ENCODE measurements at regions not wholly inside any gene's neighbourhood (a gene's known extent, or its start where the extent isn't known, plus 50 kb on each side); places are given as distances from the start of the nearest gene placed in this dataset.

DNA sequence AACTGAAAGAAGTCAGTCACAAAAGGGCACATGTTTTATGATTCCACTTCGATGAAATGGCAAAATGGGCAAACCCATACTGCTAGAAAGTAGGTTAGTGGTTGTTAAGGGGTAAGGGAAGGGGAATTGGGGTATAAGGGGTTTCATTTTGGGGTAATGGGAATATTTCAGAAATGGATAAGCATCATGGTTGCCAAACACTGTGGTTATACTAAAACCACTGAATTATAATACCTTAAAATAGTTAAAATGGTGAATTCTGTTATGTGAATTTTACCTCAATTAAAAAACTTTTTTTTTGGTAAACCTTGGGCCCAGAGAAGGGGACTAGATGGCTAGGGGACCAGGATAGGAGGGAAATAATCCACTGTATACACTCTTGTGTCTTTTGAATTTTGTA, 52.3 kb upstream of the BHLHE40 start:
- Mint-ChIP-seq H3K36me3 (ENCODE audit: low read depth) (no peaks in the 10 kb centered on the region), H3K4me1 (ENCODE audit: low read depth) (peaks cover 38% of the 10 kb centered on the region), H3K27me3 (ENCODE audit: low read depth) (no peaks in the 10 kb centered on the region), H3K4me3 (ENCODE audit: low read depth) (no peak overlapping the region), H3K27ac (no peak overlapping the region), H3K9me3 (peaks cover 10% of the 10 kb centered on the region)
- intact Hi-C loops (cut with micrococcal nuclease): loop anchor here (1.0 kb wide), 1 partner anchor 19 kb away; no protein-coding TSS in a partner anchor
- no peak for DNase-seq (ENCODE audit: low spot score)

DNA sequence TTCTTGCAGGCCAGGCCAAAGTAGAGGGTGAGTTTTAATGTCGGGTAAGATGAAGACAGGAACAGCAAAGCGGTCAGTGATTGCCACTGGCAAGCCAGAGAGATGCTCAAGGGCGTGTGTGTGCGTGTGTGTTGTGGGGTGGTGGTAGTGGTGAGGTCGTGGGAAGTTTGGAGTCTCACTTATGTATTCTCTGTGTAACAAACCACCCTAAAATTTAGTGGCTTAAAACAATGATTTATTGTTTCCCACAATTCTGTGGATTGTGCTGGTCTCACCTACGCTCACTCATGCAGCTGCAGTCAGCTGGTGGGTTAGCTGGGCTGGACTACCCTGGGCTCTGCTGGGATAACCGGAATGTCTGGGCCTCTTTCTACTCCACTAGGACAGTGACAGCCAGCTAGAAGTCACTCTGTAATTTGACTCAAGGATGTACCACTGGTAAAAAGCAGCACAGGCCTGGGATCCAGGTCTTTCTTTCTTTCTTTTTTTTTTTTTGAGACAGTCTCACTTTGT, 50.9 kb upstream of the BHLHE40 start:
- H3K36me3 Mint-ChIP-seq (ENCODE audit: low read depth): no peaks in the 10 kb centered on the region
- H3K27me3 Mint-ChIP-seq (ENCODE audit: low read depth): no peaks in the 10 kb centered on the region
- H3K27ac Mint-ChIP-seq: peak overlapping the region; percentile 13
- H3K9me3 Mint-ChIP-seq: peaks cover 10% of the 10 kb centered on the region
- intact Hi-C loops (cut with micrococcal nuclease): no loop called here
- no peak for DNase-seq (ENCODE audit: low spot score)
- H3K4me1 Mint-ChIP-seq (ENCODE audit: low read depth): peaks cover 40% of the 10 kb centered on the region
- no peak overlapping the region for H3K4me3 Mint-ChIP-seq (ENCODE audit: low read depth)

All from activated T-helper 2 cell treated with anti-CD3 and anti-CD28 coated beads, Interferon-gamma antibody, Interleukin-2, Interleukin-4, amounts not matched to agents 10 μg/mL and 5 μg/mL and 100 μg/mL, durations not matched to agents 14 hours and 24 hours and 36 hours (primary cell).